Caco-2 (cell line): ENCODE measurements at regions not wholly inside any gene's neighbourhood (a gene's known extent, or its start where the extent isn't known, plus 50 kb on each side); places are given as distances from the start of the nearest gene placed in this dataset.

Experiments
- BruUV-seq: library from RNA; stranded (reverse); fragments of 400-500 nt; replicated peaks from 2 replicates; lab custom pipeline; 2021; lab: Mats Ljungman, UMichigan
- CTCF ChIA-PET: fragments of 300-600 bp; sonication (Branson Sonifier 250); formaldehyde crosslinking; loops from one replicate; lab custom pipeline; 2022; ENCODE audit warnings: antibody characterized with exemption; lab: Charles Lee
- POLR2A ChIA-PET: fragments of 300-600 bp; sonication (Branson Sonifier 250); formaldehyde crosslinking; loops from one replicate; lab custom pipeline; 2022; ENCODE audit warnings: antibody characterized with exemption; lab: Charles Lee
- DNase-seq, 2 experiments: peaks; one replicate each; pipeline versions ENCODE4 v3.0.0 to v3.0.0-alpha.2; 2020 to 2022
- H3K27me3 ChIP-seq: replicated peaks from 2 replicates; pipeline ENCODE4 v1.6.0; 2011; ENCODE audit warnings: low read length; ENCODE audit not compliant: control insufficient read depth, insufficient read depth
- H3K36me3 ChIP-seq: 2 replicates; pipeline ENCODE4 v1.5.1; 2011; ENCODE audit warnings: low read length; ENCODE audit not compliant: control insufficient read depth, insufficient read depth
- H3K4me1 ChIP-seq: fragments of 250-450 bp; sonication (Bioruptor Pico); 2 replicates; pipeline ENCODE4 v1.5.1; 2020; ENCODE audit warnings: mild to moderate bottlenecking
- H3K4me3 ChIP-seq: 2 replicates; pipeline ENCODE4 v1.5.1; 2011; ENCODE audit warnings: low read depth, mild to moderate bottlenecking, control low read depth, low read length
- H3K9me3 ChIP-seq: fragments of 250-450 bp; sonication (Bioruptor Pico); 2 replicates; pipeline ENCODE4 v1.5.1; 2020; ENCODE audit warnings: mild to moderate bottlenecking, moderate library complexity
- H3K27ac Mint-ChIP-seq: one replicate; pipeline ENCODE4 v1.8.0; 2022; ENCODE audit warnings: mixed read lengths; ENCODE audit not compliant: unreplicated experiment
- H3K27me3 Mint-ChIP-seq: one replicate; pipeline ENCODE4 v1.8.0; 2022; ENCODE audit warnings: mixed read lengths; ENCODE audit not compliant: insufficient read depth, unreplicated experiment
- H3K36me3 Mint-ChIP-seq: one replicate; pipeline ENCODE4 v1.8.0; 2022; ENCODE audit warnings: mild to moderate bottlenecking, mixed read lengths; ENCODE audit not compliant: insufficient read depth, unreplicated experiment
- H3K4me1 Mint-ChIP-seq: one replicate; pipeline ENCODE4 v1.8.0; 2022; ENCODE audit warnings: low read depth, mixed read lengths; ENCODE audit not compliant: unreplicated experiment
- H3K4me3 Mint-ChIP-seq: one replicate; pipeline ENCODE4 v1.8.0; 2022; ENCODE audit warnings: mild to moderate bottlenecking, moderate library complexity, mixed read lengths; ENCODE audit not compliant: unreplicated experiment
- H3K9me3 Mint-ChIP-seq: one replicate; pipeline ENCODE4 v1.8.0; 2022; ENCODE audit warnings: mixed read lengths; ENCODE audit not compliant: unreplicated experiment
- intact Hi-C: fragments of 100-400 bp; cut with micrococcal nuclease; formaldehyde crosslinking; loops from one replicate; pipeline ENCODE4 v1.10.0; 2022; ENCODE audit not compliant: unreplicated experiment
- TF ChIP-seq, protein P1 (sequence below), 2 experiments: fragments of 200-600 bp in 1 of 2; IDR thresholded peaks; 1 replicate in 1 of 2; 2 replicates in 1 of 2; pipeline versions ENCODE4 v1.5.1 to v1.8.0; 2011 to 2022; ENCODE audit warnings: antibody characterized with exemption in 1 of 2, control low read depth in 1 of 2, inconsistent platforms in 1 of 2, low read depth in 1 of 2, low read length in 1 of 2, mild to moderate bottlenecking in 1 of 2, moderate library complexity in 1 of 2; ENCODE audit not compliant: insufficient read depth in 1 of 2, severe bottlenecking in 1 of 2, unreplicated experiment in 1 of 2

DNA sequence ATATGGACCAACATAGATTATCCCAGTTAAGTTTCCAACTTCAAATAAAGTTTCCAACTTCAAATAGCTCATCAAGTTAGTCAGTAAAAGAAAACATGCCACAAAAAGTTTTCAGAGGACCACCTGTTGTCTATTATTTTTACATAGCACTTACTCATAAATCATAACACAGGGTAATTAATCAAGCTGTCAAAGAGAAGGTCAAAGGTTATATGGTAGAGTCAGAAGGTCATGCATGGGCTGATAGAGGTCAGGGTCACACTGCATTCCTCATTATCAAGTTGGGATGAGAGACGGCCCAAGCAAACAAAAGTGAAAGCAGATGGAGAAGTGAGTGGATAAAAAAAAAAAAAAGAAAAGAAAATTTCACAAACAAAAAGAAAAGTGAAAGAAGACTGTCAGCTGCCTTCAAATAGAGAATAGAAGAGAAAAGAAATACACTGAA is 145.5 kb upstream of the POU5F2 start:
- no TSS peak for BruUV-seq
- CTCF ChIA-PET: no interaction called here
- intact Hi-C loops: no loop called here

DNA sequence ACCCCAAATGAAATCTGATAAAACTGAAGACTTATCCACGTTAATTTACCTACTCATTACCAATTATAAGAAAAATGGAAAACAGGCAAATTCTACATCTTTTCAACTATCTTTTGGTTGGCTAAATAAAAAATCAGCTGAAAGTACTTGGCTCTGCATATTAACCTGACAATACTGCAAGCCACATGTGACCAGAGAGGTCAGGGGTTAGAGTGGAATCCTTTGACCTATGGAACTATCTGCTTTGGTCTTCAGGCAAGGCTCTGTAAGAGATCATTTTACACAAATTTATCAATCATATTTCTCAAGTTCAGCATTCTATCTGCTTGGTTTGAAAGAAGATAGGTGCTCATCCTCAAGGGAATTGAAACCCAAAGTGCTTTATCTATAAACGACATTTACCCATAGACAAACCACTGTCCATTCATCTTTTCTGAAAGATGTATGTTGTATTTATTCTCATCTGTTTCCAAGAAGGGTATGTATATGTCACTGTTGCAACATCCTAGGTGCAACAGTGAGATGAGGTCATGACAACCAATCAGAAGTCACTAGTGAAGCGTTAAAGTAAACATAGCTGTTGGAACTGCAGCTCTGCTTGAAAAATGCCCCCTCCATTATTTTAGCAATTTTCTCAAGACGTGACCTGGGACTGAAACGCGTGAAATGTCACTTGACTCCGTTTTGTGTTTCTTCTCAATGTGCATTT is 144.9 kb upstream of the POU5F2 start:
- Histone ChIP-seq H3K27me3 (no peaks in the 10 kb centered on the region), H3K9me3 (no peaks in the 10 kb centered on the region), H3K36me3 (no peaks in the 10 kb centered on the region), H3K4me3 (no peak overlapping the region), H3K4me1 (peaks cover 16% of the 10 kb centered on the region)
- H3K27me3 Mint-ChIP-seq: no peaks in the 10 kb centered on the region
- no peaks in the 10 kb centered on the region for H3K9me3 Mint-ChIP-seq
- BruUV-seq: no TSS peak
- H3K4me1 Mint-ChIP-seq: peaks cover 21% of the 10 kb centered on the region
- TF ChIP-seq, protein P1, sequence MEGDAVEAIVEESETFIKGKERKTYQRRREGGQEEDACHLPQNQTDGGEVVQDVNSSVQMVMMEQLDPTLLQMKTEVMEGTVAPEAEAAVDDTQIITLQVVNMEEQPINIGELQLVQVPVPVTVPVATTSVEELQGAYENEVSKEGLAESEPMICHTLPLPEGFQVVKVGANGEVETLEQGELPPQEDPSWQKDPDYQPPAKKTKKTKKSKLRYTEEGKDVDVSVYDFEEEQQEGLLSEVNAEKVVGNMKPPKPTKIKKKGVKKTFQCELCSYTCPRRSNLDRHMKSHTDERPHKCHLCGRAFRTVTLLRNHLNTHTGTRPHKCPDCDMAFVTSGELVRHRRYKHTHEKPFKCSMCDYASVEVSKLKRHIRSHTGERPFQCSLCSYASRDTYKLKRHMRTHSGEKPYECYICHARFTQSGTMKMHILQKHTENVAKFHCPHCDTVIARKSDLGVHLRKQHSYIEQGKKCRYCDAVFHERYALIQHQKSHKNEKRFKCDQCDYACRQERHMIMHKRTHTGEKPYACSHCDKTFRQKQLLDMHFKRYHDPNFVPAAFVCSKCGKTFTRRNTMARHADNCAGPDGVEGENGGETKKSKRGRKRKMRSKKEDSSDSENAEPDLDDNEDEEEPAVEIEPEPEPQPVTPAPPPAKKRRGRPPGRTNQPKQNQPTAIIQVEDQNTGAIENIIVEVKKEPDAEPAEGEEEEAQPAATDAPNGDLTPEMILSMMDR (IDR thresholded peaks at IDR 0.05; ENCODE audit: insufficient read depth in 1 of 2, low read depth in 1 of 2, low read length in 1 of 2, severe bottlenecking in 1 of 2, unreplicated experiment in 1 of 2): no peak
- no peaks in the 10 kb centered on the region for H3K36me3 Mint-ChIP-seq
- no peak overlapping the region for H3K27ac Mint-ChIP-seq
- CTCF ChIA-PET: no interaction called here
- no peak for DNase-seq
- intact Hi-C loops: no loop called here
- POLR2A ChIA-PET: no interaction called here
- H3K4me3 Mint-ChIP-seq: no peak overlapping the region

More for the DNA sequence above, 145.5 kb upstream of the POU5F2 start:
- TF ChIP-seq, protein P1 (IDR thresholded peaks at IDR 0.05; ENCODE audit: insufficient read depth in 1 of 2, low read depth in 1 of 2, low read length in 1 of 2, severe bottlenecking in 1 of 2, unreplicated experiment in 1 of 2): no peak
- no peak for DNase-seq
- Histone ChIP-seq H3K36me3 (no peaks in the 10 kb centered on the region), H3K9me3 (no peaks in the 10 kb centered on the region), H3K4me1 (peaks cover 16% of the 10 kb centered on the region), H3K4me3 (no peak overlapping the region), H3K27me3 (no peaks in the 10 kb centered on the region)
- POLR2A ChIA-PET: no interaction called here
- H3K4me1 Mint-ChIP-seq: peaks cover 23% of the 10 kb centered on the region
- H3K27ac Mint-ChIP-seq: no peak overlapping the region
- H3K9me3 Mint-ChIP-seq: no peaks in the 10 kb centered on the region
- no peaks in the 10 kb centered on the region for H3K27me3 Mint-ChIP-seq
- no peaks in the 10 kb centered on the region for H3K36me3 Mint-ChIP-seq
- H3K4me3 Mint-ChIP-seq: no peak overlapping the region

DNA sequence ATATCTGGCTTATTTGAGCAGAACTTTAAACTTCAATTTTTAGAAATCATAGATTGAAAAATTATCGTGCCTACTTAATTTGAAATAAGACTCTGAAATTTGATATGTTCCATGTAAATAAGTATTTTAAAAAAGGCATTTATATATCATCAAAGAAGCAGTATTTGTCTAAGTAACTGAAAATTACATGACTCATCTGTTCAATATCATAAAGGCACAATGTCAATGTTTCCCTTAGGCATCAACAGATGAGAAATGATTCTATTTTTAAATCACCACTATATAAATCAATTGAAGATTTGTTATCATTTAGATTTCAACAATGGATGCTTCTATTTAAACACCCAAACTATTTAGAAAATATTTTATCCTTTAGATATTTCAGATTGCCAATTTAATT is 142.9 kb upstream of the POU5F2 start:
- peaks cover 12% of the 10 kb centered on the region for H3K4me1 Mint-ChIP-seq
- Histone ChIP-seq H3K4me3 (no peak overlapping the region), H3K4me1 (peaks cover 9% of the 10 kb centered on the region; the same call in 1 of the 2 replicates), H3K36me3 (no peaks in the 10 kb centered on the region), H3K27me3 (no peaks in the 10 kb centered on the region), H3K9me3 (no peaks in the 10 kb centered on the region)
- no peak overlapping the region for H3K4me3 Mint-ChIP-seq
- no peaks in the 10 kb centered on the region for H3K36me3 Mint-ChIP-seq
- no peak overlapping the region for H3K27ac Mint-ChIP-seq
- CTCF ChIA-PET: no interaction called here
- BruUV-seq: no TSS peak
- TF ChIP-seq, protein P1 (IDR thresholded peaks at IDR 0.05; ENCODE audit: insufficient read depth in 1 of 2, low read depth in 1 of 2, low read length in 1 of 2, severe bottlenecking in 1 of 2, unreplicated experiment in 1 of 2): no peak
- POLR2A ChIA-PET: no interaction called here
- no peaks in the 10 kb centered on the region for H3K9me3 Mint-ChIP-seq
- H3K27me3 Mint-ChIP-seq: no peaks in the 10 kb centered on the region
- no peak for DNase-seq
- intact Hi-C loops: no loop called here
